GM18909 (cell line): ENCODE measurements at regions not wholly inside any gene's neighbourhood (a gene's known extent, or its start where the extent isn't known, plus 50 kb on each side); places are given as distances from the start of the nearest gene placed in this dataset.
"Not testable (repeated sequence)": the region's sequence is repeated elsewhere in the genome, so short reads cannot be mapped to it uniquely, and the experiment has no call there.

ENCODE experiments used
- ATAC-seq: cut with Tn5 transposase; IDR thresholded peaks from one replicate; pipeline ENCODE4 v1.9.1; 2021; ENCODE audit warnings: mild to moderate bottlenecking; ENCODE audit not compliant: unreplicated experiment, poor library complexity

GRCh38 chr11:41675205-41675604, 215.8 kb upstream of the LRRC4C start:
- ATAC-seq, result no peak

- ATAC-seq, result no peak
Observed at GRCh38 chr11:41713030-41713429, 253.6 kb upstream of the LRRC4C start.

- ATAC-seq, result no peak
Observed at GRCh38 chr11:41714101-41714500, 254.6 kb upstream of the LRRC4C start.

GRCh38 chr11:41716862-41717261, 257.4 kb upstream of the LRRC4C start:
- no peak for ATAC-seq

- no peak for ATAC-seq
Observed at GRCh38 chr11:41720761-41721160, 261.3 kb upstream of the LRRC4C start.

- not testable (repeated sequence) for ATAC-seq
Observed at GRCh38 chr11:41728161-41728560, 268.7 kb upstream of the LRRC4C start.

- no peak for ATAC-seq
Observed at GRCh38 chr11:41775296-41775695, 315.8 kb upstream of the LRRC4C start.

- ATAC-seq, result no peak
Observed at GRCh38 chr11:41779401-41779960, 320.0 kb upstream of the LRRC4C start.

GRCh38 chr11:41781441-41781840, 322.0 kb upstream of the LRRC4C start:
- ATAC-seq, result no peak

- no peak for ATAC-seq
Observed at GRCh38 chr11:41784513-41785335, 325.3 kb upstream of the LRRC4C start.

GRCh38 chr11:41786087-41786486, 326.6 kb upstream of the LRRC4C start:
- ATAC-seq, result no peak

GRCh38 chr11:41788177-41788576, 328.7 kb upstream of the LRRC4C start:
- no peak for ATAC-seq

- ATAC-seq, result no peak
Observed at GRCh38 chr11:41789376-41789775, 329.9 kb upstream of the LRRC4C start.

GRCh38 chr11:41795004-41795403, 335.6 kb upstream of the LRRC4C start:
- no peak for ATAC-seq

- ATAC-seq, result no peak
Observed at GRCh38 chr11:41799754-41800153, 340.3 kb upstream of the LRRC4C start.

- no peak for ATAC-seq
Observed at GRCh38 chr11:41803895-41804294, 344.4 kb upstream of the LRRC4C start.

GRCh38 chr11:41816396-41816795, 356.9 kb upstream of the LRRC4C start:
- no peak for ATAC-seq

- not testable (repeated sequence) for ATAC-seq
Observed at GRCh38 chr11:41824287-41824686, 364.8 kb upstream of the LRRC4C start.

GRCh38 chr11:41826085-41826484, 366.6 kb upstream of the LRRC4C start:
- no peak for ATAC-seq

GRCh38 chr11:41836431-41836830, 377.0 kb upstream of the LRRC4C start:
- ATAC-seq, result no peak

- no peak for ATAC-seq
Observed at GRCh38 chr11:41842673-41843072, 383.2 kb upstream of the LRRC4C start.

- no peak for ATAC-seq
Observed at GRCh38 chr11:41845066-41845465, 385.6 kb upstream of the LRRC4C start.
